8988T (cell line): ENCODE measurements at regions not wholly inside any gene's neighbourhood (a gene's known extent, or its start where the extent isn't known, plus 50 kb on each side); places are given as distances from the start of the nearest gene placed in this dataset.

Experiments used
- DNase-seq: peaks from one replicate; pipeline ENCODE4 v3.0.0; 2011

DNA sequence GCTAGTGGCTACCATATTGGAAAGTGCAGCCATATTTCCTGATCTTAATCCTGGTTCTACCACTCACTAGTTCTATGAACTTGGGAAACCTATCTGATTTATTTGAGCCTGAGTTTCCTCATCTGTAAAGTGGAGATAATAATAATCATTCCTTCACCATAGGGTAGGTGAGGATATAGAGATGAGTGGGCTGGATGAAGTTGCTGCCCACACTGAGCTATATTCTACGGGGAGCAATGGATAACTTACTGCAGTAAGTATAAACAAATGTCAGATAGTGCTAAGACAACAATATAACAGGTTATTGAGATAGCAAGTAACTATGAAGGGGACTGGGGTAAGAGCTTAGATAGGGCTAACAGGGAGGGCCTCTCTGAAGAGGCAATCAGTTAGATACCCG, 251.5 kb upstream of the ADAMTS9 start:
- DNase-seq, result no peak

GRCh38 chr3:64936556-64936955, 248.8 kb upstream of the ADAMTS9 start:
- no peak for DNase-seq

DNA sequence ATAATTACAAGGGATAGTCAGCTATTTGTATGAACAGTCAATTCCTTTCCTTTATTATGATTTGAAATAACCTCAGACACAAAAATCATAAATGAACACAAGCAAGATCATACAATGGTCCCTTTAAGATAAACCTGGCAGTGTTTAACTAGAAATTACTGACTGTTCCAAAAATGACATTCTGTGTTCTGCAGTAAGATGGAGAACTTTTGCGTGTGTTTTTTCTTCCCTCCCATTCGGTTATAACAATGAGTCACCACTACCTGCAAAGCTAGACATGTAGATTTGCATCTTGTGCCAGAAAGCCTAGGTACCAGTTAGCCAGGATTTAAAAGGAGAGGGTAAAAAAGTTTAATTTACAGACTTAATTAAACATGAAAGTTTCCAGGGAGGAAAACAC, 248.2 kb upstream of the ADAMTS9 start:
- no peak for DNase-seq

- DNase-seq, result no peak
Observed at GRCh38 chr3:64932666-64933342, 245.0 kb upstream of the ADAMTS9 start.

DNA sequence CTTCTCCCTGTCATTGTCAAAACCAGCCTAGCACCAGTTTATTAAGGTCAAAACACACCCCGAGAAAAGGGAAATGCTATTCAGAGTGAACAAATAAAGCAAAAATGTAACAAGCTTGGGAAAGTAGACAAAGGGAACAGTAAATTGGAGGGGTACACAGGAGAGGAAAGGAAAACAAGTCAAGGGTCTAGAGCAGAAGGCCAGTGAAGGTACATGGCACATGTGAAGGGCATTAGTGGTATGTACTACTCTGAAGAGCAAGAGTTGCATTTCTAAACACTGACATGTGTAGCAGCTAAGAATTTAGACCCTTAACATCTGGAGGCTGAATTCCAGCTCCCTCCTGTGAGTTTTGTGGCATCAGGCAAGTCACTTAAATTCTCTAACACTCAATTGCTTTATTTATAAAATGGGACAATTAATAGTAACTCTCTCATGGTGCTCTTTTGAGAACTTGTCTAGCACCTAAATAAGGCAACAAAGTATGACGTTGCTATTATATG, 244.3 kb upstream of the ADAMTS9 start:
- no peak for DNase-seq

- DNase-seq, result no peak
Observed at GRCh38 chr3:64930891-64931290, 243.1 kb upstream of the ADAMTS9 start.

- no peak for DNase-seq
Observed at GRCh38 chr3:64928683-64929082, 240.9 kb upstream of the ADAMTS9 start.

- DNase-seq, result no peak
Observed at GRCh38 chr3:64927689-64928088, 239.9 kb upstream of the ADAMTS9 start.

- DNase-seq, result no peak
Observed at GRCh38 chr3:64925575-64925974, 237.8 kb upstream of the ADAMTS9 start.

- DNase-seq, result no peak
Observed at GRCh38 chr3:64924961-64925360, 237.2 kb upstream of the ADAMTS9 start.

GRCh38 chr3:64922213-64922612, 234.4 kb upstream of the ADAMTS9 start:
- no peak for DNase-seq

DNA sequence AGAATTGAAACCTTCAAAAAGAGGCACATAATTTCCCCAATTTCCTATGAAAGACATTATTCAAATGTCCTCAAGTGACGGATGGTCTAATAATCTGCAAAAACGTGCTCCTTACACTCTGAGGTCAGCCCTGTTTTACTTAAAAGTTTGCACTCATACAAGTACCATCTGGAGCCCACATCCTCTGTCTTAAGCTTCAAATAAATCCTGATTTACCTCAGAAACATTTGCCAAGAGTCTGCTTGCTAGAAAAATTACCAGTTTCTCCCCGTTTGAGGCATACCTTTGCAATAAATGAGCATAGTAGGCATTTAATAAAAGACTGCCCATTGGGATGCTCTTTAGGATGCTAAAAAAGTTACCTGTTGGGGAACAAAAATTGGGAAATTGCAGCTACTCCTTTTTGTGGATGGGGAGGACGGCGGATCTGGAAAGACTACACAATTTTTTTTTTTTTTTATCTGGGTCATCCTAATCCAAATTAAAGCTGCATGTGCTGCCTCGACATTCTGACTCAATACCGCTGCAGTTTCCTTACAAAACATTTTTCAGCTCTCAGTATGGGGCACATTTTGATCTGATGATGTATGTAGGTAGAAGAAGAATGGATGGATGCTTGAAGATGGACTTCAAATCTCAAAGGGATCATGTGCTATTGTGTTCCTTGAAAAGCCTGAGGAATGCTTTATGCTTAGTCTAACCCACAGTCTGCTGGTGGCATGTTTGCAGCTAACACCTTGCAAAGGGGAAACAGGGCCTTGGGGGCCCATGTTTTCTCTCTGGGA, 233.7 kb upstream of the ADAMTS9 start:
- no peak for DNase-seq

- DNase-seq, result no peak
Observed at GRCh38 chr3:64919934-64920333, 232.1 kb upstream of the ADAMTS9 start.

GRCh38 chr3:64918989-64919388, 231.2 kb upstream of the ADAMTS9 start:
- DNase-seq, result no peak

- DNase-seq, result no peak
Observed at GRCh38 chr3:64917914-64918453, 230.2 kb upstream of the ADAMTS9 start.

DNA sequence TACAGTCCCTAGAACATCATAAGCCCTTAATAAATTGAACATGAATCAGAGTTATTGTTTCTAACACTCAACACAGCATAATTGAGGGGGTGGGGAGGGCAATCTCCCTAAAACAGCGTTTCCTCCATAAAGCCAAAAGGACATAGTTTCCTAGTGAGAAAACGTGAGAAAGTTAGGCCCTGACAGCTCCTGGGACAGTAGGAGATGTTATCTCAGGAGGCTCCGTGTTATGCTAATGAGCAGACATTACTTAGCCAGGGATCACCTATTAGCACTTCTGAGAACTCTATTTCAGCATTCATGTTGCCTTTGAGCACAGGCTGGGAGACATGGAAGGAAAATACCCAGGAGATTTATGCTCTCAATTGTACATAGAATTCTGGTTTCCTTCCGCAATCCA, 229.1 kb upstream of the ADAMTS9 start:
- no peak for DNase-seq

DNA sequence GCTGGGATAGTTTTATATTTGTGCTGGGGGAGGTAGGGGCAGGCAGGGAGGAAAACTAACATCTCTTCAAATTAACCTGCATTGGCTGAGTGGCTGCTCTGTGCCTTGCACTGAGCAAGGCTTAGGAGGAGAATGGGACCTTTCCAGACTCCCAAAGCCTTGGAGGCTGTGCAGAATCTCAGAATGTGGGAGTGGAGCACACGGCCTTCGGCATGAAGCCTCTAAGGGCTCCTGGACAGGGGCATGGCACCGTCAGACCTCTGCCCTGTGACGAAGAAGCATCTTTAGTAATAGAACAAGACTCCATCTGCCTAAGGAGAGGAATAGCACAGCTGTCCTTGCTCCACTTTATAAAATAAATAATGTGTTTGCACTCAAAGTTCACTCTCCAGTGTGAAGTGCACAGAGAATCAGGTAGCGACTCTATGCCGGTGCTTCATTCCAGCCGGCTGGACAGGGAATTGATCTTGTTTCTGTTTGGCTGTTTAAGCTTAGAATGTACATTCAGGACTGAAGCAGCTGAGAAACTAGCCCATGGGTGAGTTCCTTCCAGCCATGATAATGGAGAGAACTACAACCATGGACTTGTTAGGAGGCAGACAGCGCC, 228.5 kb upstream of the ADAMTS9 start:
- DNase-seq, result no peak

GRCh38 chr3:64915778-64916177, 228.0 kb upstream of the ADAMTS9 start:
- no peak for DNase-seq

- no peak for DNase-seq
Observed at GRCh38 chr3:64913515-64913914, 225.7 kb upstream of the ADAMTS9 start.

DNA sequence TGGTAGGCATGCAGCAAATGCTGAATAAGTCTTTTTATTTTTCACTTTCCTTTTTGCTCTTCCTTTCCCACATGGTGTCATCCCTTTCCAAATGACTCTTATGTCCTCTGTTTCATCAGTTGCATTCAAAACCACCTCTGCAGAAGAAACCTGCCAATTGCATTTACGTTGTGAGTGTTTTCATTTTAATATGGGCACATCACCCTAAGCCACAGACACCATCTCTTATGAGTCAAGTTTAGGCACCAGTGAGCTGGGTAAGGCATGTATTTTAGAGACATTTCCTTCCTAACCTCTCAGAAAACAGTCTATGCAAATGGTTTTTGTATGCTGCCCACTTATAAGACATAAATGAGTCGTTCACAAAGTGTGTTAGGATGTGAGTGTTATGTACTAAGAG, 223.3 kb upstream of the ADAMTS9 start:
- no peak for DNase-seq

DNA sequence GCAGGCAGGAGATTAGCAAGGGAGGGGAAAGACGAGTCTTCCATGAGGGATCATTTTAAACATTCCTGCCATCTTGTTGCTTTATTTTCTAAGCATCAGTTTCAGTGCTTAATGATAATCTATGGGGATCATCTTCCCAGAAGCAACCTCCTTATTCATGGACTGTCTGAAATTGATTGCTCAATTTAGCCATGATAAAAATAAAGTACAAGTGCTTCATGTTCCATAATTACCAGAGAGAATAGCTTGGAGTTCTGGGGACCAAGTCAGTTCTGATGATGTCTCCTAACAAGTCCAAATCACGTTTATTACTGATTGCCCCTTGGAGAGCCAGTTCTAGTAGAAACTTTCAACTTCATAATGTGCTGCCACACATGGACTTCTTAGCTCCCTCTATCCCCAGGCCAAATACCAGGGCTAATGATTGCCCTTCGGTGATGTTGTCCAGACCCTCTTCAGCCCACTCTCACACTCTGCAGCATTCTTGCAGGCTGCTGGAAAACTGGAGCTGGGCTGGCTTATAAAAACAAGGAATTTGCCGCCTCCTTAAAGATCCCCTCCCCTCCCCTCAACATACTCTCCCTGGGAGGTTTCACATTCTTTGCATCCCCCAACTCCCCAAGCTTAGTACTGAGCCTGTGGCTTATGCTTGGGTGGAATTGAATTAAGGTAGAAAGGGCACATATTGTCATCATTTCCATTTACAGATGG, 222.1 kb upstream of the ADAMTS9 start:
- DNase-seq, result no peak

- no peak for DNase-seq
Observed at GRCh38 chr3:64909011-64909410, 221.2 kb upstream of the ADAMTS9 start.

DNA sequence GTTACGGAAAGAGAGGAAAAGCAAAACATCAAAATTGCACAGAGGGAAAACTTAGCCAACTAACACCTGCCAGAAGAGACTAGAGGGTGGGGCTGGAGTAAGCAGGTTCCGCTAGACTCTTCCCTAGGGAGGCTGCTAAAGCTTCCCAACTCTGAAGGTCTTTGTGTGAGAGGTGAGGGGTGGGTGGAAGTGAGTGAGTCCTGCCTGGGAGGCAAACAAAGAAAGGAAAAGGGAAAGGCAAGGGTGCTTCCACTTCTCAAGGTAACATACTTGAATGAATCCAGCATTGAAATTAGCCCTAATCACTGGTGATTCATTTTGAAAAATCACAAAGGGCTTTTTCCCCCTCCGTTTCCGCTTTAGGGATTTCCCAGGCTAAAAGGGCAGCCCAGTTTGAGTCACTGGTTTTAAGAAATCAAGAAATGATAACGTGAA, 220.5 kb upstream of the ADAMTS9 start:
- DNase-seq, result no peak
